ENCODE measurements at regions not wholly inside any gene's neighbourhood (a gene's known extent, or its start where the extent isn't known, plus 50 kb on each side); places are given as distances from the start of the nearest gene placed in this dataset.
A peak's percentile ranks its signal among the peaks of the same experiment; 100 is the strongest.
"Not testable (repeated sequence)": the region's sequence is repeated elsewhere in the genome, so short reads cannot be mapped to it uniquely, and the experiment has no call there.

- DNase-seq, result no peak
These were observed 55.3 kb upstream of the NOL4 start for GRCh38 chr18:34280000-34280399.

GRCh38 chr18:34280653-34281052, 55.9 kb upstream of the NOL4 start:
- no peak for DNase-seq

DNA sequence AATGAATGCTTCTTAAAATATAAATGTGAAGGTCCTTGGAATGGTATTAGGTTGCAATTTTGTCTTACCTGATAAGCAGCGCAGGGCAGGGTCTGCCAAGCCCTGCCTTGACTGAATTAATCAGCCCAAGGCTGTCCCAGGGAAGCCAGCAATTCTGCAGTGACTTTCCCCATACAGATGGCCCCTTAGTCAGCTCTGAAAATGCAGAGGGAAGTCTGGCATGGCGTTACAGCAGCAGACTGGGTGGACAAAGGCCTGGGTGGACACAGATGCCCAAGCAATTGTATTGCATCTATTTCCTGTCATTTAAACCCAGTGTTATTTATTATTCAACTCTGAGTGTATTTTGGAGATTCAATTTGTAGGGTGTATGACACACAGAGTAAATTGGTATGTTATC, 56.6 kb upstream of the NOL4 start:
- DNase-seq, result no peak

GRCh38 chr18:34281722-34282121, 57.0 kb upstream of the NOL4 start:
- no peak for DNase-seq

- no peak for DNase-seq
These were observed 58.8 kb upstream of the NOL4 start for GRCh38 chr18:34283506-34283905.

DNA sequence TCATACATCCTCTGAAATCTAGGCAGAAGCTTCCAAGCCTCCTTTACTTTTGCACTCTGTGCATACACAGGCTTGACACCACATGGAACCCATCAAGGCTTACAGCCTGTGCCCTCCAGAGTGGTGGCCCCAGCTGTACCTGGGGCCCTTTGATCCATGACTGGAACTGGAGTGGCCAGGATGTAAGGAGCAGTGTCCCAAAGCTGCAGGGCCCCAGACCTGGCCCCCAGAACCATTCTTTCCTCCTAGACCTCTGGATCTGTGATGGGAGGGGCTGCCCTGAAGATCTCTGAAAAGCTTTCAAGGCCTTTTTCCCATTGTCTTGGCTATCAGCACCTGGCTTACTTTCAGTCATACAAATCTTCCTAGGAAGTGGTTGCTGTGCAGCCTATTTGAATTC, 63.1 kb upstream of the NOL4 start:
- DNase-seq, result no peak

GRCh38 chr18:34292594-34292993, 67.9 kb upstream of the NOL4 start:
- DNase-seq, result no peak

DNA sequence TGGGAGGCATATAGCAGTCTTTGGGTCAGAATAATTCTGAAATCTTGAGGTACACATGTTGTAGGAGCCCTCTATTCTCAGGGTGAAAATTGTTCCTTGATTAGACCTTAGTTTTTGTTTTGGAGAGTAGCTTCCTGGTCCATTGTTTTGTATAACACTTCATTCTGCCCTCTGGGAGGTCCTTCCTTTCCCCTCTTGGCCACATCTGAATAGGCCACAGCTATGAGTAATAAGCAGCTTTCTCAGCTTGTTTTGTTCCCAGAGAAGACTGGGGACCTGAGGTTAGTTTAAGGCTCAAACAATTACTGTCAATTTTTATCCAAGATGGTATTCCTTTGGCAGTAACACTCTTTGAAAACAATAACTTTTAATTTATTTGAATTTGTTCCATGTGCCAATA, 72.6 kb upstream of the NOL4 start:
- DNase-seq, result no peak

GRCh38 chr18:34299828-34300227, 75.1 kb upstream of the NOL4 start:
- no peak for DNase-seq

- no peak for DNase-seq
These were observed 86.8 kb upstream of the NOL4 start for GRCh38 chr18:34311468-34311867.

DNA sequence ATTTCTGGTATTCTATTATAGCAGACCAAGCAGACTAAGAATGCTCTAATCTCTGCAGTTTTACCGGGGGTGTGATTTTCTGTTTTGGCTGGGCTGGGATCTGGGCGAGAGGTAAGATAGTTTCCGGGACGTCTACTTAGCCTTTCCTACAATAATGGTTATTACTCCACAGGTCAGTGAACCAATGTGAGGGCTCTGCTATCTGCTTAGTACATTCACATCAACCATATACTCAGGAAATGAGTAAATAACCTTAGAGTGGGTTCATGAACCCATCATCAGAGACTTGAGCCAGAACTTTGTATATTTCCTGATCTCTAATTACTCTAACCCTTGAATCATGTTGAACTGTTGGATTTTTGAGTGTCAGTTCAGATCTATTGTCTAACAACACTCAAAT, 90.1 kb upstream of the NOL4 start:
- DNase-seq, result no peak

GRCh38 chr18:34315591-34316352, 91.1 kb upstream of the NOL4 start:
- no peak for DNase-seq

- no peak for DNase-seq
These were observed 95.6 kb upstream of the NOL4 start for GRCh38 chr18:34320267-34320666.

GRCh38 chr18:34321066-34321465, 96.4 kb upstream of the NOL4 start:
- DNase-seq, result no peak

GRCh38 chr18:34322365-34323289, 97.9 kb upstream of the NOL4 start:
- peak; percentile 61 for DNase-seq

- DNase-seq, result no peak
These were observed 105.1 kb upstream of the NOL4 start for GRCh38 chr18:34329840-34330239.

- peak; percentile 3 for DNase-seq
These were observed 105.6 kb upstream of the NOL4 start for GRCh38 chr18:34330308-34330707.

DNA sequence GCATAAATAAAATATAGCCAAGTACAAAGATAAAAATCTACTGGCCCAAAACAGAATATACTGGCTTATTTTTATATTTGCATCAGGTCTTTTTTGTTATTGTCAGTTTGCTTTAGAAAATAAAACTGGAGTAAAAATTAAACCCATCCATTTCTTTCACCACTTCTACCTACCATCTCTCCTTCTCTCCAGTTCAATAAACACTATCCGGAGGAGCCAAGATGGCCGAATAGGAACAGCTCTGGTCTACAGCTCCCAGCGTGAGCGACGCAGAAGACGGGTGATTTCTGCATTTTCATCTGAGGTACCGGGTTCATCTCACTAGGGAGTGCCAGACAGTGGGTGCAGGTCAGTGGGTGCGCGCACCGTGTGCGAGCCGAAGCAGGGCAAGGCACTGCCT, 106.2 kb upstream of the NOL4 start:
- DNase-seq, result not testable (repeated sequence)

DNA sequence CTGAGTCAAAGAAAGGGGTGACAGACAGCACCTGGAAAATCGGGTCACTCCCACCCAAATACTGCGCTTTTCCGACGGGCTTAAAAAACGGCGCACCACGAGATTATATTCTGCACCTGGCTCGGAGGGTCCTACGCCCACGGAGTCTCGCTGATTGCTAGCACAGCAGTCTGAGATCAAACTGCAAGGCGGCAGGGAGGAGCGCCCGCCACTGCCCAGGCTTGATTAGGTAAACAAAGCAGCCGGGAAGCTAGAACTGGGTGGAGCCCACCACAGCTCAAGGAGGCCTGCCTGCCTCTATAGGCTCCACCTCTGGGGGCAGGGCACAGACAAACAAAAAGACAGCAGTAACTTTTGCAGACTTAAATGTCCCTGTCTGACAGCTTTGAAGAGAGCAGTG, 106.6 kb upstream of the NOL4 start:
- not testable (repeated sequence) for DNase-seq

DNA sequence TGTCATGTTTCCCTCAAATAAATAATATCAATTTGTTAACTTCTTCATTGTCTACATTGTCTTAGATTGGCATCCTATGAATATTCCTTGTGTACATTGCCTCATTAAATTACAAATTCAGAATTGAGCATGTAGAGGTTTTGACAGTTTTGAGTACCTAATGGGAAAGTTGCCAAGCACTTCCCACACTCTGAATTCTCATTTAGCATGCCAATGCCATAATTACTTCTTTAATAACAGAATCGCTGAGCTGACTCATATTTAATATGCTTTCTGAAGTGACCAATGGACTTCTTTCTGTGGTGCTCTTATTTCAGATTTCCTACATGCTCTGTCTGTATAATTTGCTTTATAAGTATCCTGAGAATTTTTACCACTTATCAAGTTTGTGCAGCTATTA, 114.4 kb upstream of the NOL4 start:
- DNase-seq, result no peak

- DNase-seq, result peak; percentile 85
These were observed 118.2 kb upstream of the NOL4 start for GRCh38 chr18:34342960-34343359.

- DNase-seq, result no peak
These were observed 121.0 kb upstream of the NOL4 start for GRCh38 chr18:34345738-34346137.

DNA sequence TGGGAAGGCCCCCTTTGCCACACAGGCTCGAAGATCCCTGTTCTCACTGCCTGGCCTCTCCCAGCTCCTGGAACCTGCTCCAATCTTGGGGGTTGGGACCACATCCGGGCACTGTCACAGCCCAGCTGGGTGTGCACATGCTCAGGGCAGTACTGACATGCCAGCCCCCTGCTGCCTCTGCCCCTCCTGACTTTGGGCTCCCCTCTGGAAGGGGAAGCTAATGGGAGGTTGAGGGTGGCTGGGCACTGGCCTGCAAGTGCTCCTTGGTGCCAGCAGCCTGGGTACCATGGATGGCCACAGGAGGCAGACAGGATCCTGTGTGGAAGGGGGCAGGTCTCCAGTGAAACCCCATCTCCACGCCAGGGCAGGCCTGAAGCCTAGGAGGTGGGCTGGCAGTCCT, 126.1 kb upstream of the NOL4 start:
- no peak for DNase-seq

Data from fibroblast of upper back skin (primary cell).